HG02642 (cell line): ENCODE measurements at regions not wholly inside any gene's neighbourhood (a gene's known extent, or its start where the extent isn't known, plus 50 kb on each side); places are given as distances from the start of the nearest gene placed in this dataset.
A peak's percentile ranks its signal among the peaks of the same experiment; 100 is the strongest.
"Not testable (repeated sequence)": the region's sequence is repeated elsewhere in the genome, so short reads cannot be mapped to it uniquely, and the experiment has no call there.

ENCODE experiments used
- ATAC-seq: cut with Tn5 transposase; IDR thresholded peaks from one replicate; pipeline ENCODE4 v1.9.1; 2021; ENCODE audit warnings: mild to moderate bottlenecking; ENCODE audit not compliant: unreplicated experiment, poor library complexity

GRCh38 chr11:103709371-103709770 lies 327.1 kb upstream of the DDI1 start:
- peak; percentile 44 for ATAC-seq

- no peak for ATAC-seq
These were observed 322.2 kb upstream of the DDI1 start for GRCh38 chr11:103714246-103714645.

- no peak for ATAC-seq
These were observed 320.1 kb upstream of the DDI1 start for GRCh38 chr11:103716363-103716762.

GRCh38 chr11:103727262-103727661 lies 309.2 kb upstream of the DDI1 start:
- ATAC-seq: no peak

GRCh38 chr11:103729617-103730016 lies 306.8 kb upstream of the DDI1 start:
- ATAC-seq: no peak

GRCh38 chr11:103730131-103730940 lies 306.1 kb upstream of the DDI1 start:
- no peak for ATAC-seq

- ATAC-seq: no peak
These were observed 304.8 kb upstream of the DDI1 start for GRCh38 chr11:103731670-103732069.

GRCh38 chr11:103733889-103734288 lies 302.6 kb upstream of the DDI1 start:
- no peak for ATAC-seq

- no peak for ATAC-seq
These were observed 300.9 kb upstream of the DDI1 start for GRCh38 chr11:103735497-103736032.

GRCh38 chr11:103736315-103737036 lies 300.0 kb upstream of the DDI1 start:
- ATAC-seq: no peak

GRCh38 chr11:103737037-103737622 lies 299.3 kb upstream of the DDI1 start:
- ATAC-seq: no peak

- ATAC-seq: no peak
These were observed 298.7 kb upstream of the DDI1 start for GRCh38 chr11:103737747-103738146.

- not testable (repeated sequence) for ATAC-seq
These were observed 297.2 kb upstream of the DDI1 start for GRCh38 chr11:103739074-103739796.

- ATAC-seq: peak; percentile 47
These were observed 291.8 kb upstream of the DDI1 start for GRCh38 chr11:103744496-103745153.

GRCh38 chr11:103749158-103749557 lies 287.3 kb upstream of the DDI1 start:
- ATAC-seq: no peak

GRCh38 chr11:103768816-103769215 lies 267.6 kb upstream of the DDI1 start:
- no peak for ATAC-seq

GRCh38 chr11:103773059-103773458 lies 263.4 kb upstream of the DDI1 start:
- ATAC-seq: no peak

- ATAC-seq: no peak
These were observed 262.9 kb upstream of the DDI1 start for GRCh38 chr11:103773537-103773936.

- no peak for ATAC-seq
These were observed 257.4 kb upstream of the DDI1 start for GRCh38 chr11:103779054-103779453.

GRCh38 chr11:103789952-103790351 lies 246.5 kb upstream of the DDI1 start:
- ATAC-seq: no peak
